ENCODE measurements at regions not wholly inside any gene's neighbourhood (a gene's known extent, or its start where the extent isn't known, plus 50 kb on each side); places are given as distances from the start of the nearest gene placed in this dataset.
A peak's percentile ranks its signal among the peaks of the same experiment; 100 is the strongest.

- ChIA-PET CTCF (no interaction called here), POLR2A (ENCODE audit: unreplicated experiment) (no interaction called here)
- intact Hi-C loops (cut with micrococcal nuclease), result no loop called here
- Histone ChIP-seq H3K9ac (ENCODE audit: low read length) (no peak overlapping the region), H3K4me3 (ENCODE audit: low read length) (no peak overlapping the region), H3K9me2 (replicated peaks; ENCODE audit: low read length) (no peaks in the 10 kb centered on the region), H3K79me2 (ENCODE audit: low read length) (no peaks in the 10 kb centered on the region), H3K27ac (ENCODE audit: low read length) (no peak overlapping the region), H3F3A (ENCODE audit: low read length, unreplicated experiment) (no peaks in the 10 kb centered on the region), H3K36me3 (ENCODE audit: low read depth, low read length) (no peaks in the 10 kb centered on the region), H4K20me1 (ENCODE audit: low read length) (no peaks in the 10 kb centered on the region), H3K4me1 (ENCODE audit: insufficient read depth, low read length) (peaks cover 13% of the 10 kb centered on the region), H3K27me3 (ENCODE audit: low read length) (no peaks in the 10 kb centered on the region), H2AFZ (ENCODE audit: low read length) (no peak overlapping the region), H3K9me3 (ENCODE audit: low read length) (no peaks in the 10 kb centered on the region), H3K4me2 (ENCODE audit: low read length) (no peak overlapping the region)
- DNase-seq (no peak), ATAC-seq (no peak)
- no peak for TF ChIP-seq EZH2phosphoT487 (IDR thresholded peaks at IDR 0.05; ENCODE audit: borderline replicate concordance, low read length)
- TF ChIP-seq EZH2 (IDR thresholded peaks at IDR 0.05; ENCODE audit: low read length, unreplicated experiment), result no peak
- no peak for TF ChIP-seq CTCF (conservative IDR thresholded peaks at IDR 0.05; ENCODE audit: low read depth, low read length)
- BruUV-seq (replicated peaks), result no TSS peak
Measured at GRCh38 chr4:59536428-59536827, 1663.7 kb upstream of the ADGRL3 start.

GRCh38 chr4:59537246-59537886 is 1662.8 kb upstream of the ADGRL3 start:
- H3K36me3 ChIP-seq (ENCODE audit: low read depth, low read length), result no peaks in the 10 kb centered on the region
- no peaks in the 10 kb centered on the region for H3K9me3 ChIP-seq (ENCODE audit: low read length)
- peak overlapping the region; percentile 46 for H3K4me3 ChIP-seq (ENCODE audit: low read length)
- ChIA-PET POLR2A (ENCODE audit: unreplicated experiment) (no interaction called here), CTCF (no interaction called here)
- intact Hi-C loops (cut with micrococcal nuclease), result no loop called here
- ATAC-seq (peak; percentile 94), DNase-seq (peak; percentile 73)
- no peaks in the 10 kb centered on the region for H3K79me2 ChIP-seq (ENCODE audit: low read length)
- TF ChIP-seq EZH2 (IDR thresholded peaks at IDR 0.05; ENCODE audit: low read length, unreplicated experiment) (no peak), EZH2phosphoT487 (IDR thresholded peaks at IDR 0.05; ENCODE audit: borderline replicate concordance, low read length) (no peak), CTCF (conservative IDR thresholded peaks at IDR 0.05; ENCODE audit: low read depth, low read length) (no peak)
- no peaks in the 10 kb centered on the region for H3K27me3 ChIP-seq (ENCODE audit: low read length)
- peaks cover 13% of the 10 kb centered on the region for H3K4me1 ChIP-seq (ENCODE audit: insufficient read depth, low read length)
- H3F3A ChIP-seq (ENCODE audit: low read length, unreplicated experiment), result no peaks in the 10 kb centered on the region
- H3K4me2 ChIP-seq (ENCODE audit: low read length), result peak overlapping the region; percentile 72
- H2AFZ ChIP-seq (ENCODE audit: low read length), result peak overlapping the region; percentile 82
- no peaks in the 10 kb centered on the region for H3K9me2 ChIP-seq (replicated peaks; ENCODE audit: low read length)
- peak overlapping the region; percentile 27; the same call in 1 of the 2 replicates for H3K27ac ChIP-seq (ENCODE audit: low read length)
- BruUV-seq (replicated peaks), result no TSS peak
- H4K20me1 ChIP-seq (ENCODE audit: low read length), result no peaks in the 10 kb centered on the region
- H3K9ac ChIP-seq (ENCODE audit: low read length), result no peak overlapping the region

GRCh38 chr4:59539401-59539800 is 1660.7 kb upstream of the ADGRL3 start:
- Histone ChIP-seq H2AFZ (ENCODE audit: low read length) (no peak overlapping the region), H3K27me3 (ENCODE audit: low read length) (no peaks in the 10 kb centered on the region), H3K9me3 (ENCODE audit: low read length) (no peaks in the 10 kb centered on the region), H3K4me2 (ENCODE audit: low read length) (no peak overlapping the region), H3K27ac (ENCODE audit: low read length) (no peak overlapping the region), H3K4me3 (ENCODE audit: low read length) (no peak overlapping the region), H4K20me1 (ENCODE audit: low read length) (no peaks in the 10 kb centered on the region), H3K9ac (ENCODE audit: low read length) (no peak overlapping the region), H3F3A (ENCODE audit: low read length, unreplicated experiment) (no peaks in the 10 kb centered on the region), H3K79me2 (ENCODE audit: low read length) (no peaks in the 10 kb centered on the region), H3K4me1 (ENCODE audit: insufficient read depth, low read length) (peaks cover 13% of the 10 kb centered on the region), H3K9me2 (replicated peaks; ENCODE audit: low read length) (no peaks in the 10 kb centered on the region), H3K36me3 (ENCODE audit: low read depth, low read length) (no peaks in the 10 kb centered on the region)
- TF ChIP-seq EZH2phosphoT487 (IDR thresholded peaks at IDR 0.05; ENCODE audit: borderline replicate concordance, low read length) (no peak), CTCF (conservative IDR thresholded peaks at IDR 0.05; ENCODE audit: low read depth, low read length) (no peak), EZH2 (IDR thresholded peaks at IDR 0.05; ENCODE audit: low read length, unreplicated experiment) (no peak)
- CTCF ChIA-PET, result no interaction called here
- BruUV-seq (replicated peaks), result no TSS peak
- POLR2A ChIA-PET (ENCODE audit: unreplicated experiment), result no interaction called here
- intact Hi-C loops (cut with micrococcal nuclease), result no loop called here
- ATAC-seq (no peak), DNase-seq (no peak)

Measured in PC-3 (cell line).